A673 (cell line): ENCODE measurements at regions not wholly inside any gene's neighbourhood (a gene's known extent, or its start where the extent isn't known, plus 50 kb on each side); places are given as distances from the start of the nearest gene placed in this dataset.

ENCODE experiments used
- BruUV-seq: library from RNA; stranded (reverse); fragments of 400-500 nt; replicated peaks from 2 replicates; lab custom pipeline; 2021; lab: Mats Ljungman, UMichigan
- CTCF ChIA-PET: fragments of 300-600 bp; sonication (Branson Sonifier 250); formaldehyde crosslinking; loops from one replicate; lab custom pipeline; 2022; ENCODE audit warnings: antibody characterized with exemption; lab: Charles Lee
- POLR2A ChIA-PET: fragments of 300-600 bp; sonication (Branson Sonifier 250); formaldehyde crosslinking; loops from one replicate; lab custom pipeline; 2022; ENCODE audit warnings: antibody characterized with exemption; ENCODE audit not compliant: low non-redundant PET; lab: Charles Lee
- DNase-seq: peaks from one replicate; pipeline ENCODE4 v3.0.0-alpha.2; 2015; ENCODE audit warnings: low spot score
- H3K27ac ChIP-seq: fragments of 200-600 bp; sonication (generic); 2 replicates; pipeline ENCODE4 v1.5.1; 2016; ENCODE audit warnings: mixed run types, low read depth, mild to moderate bottlenecking, mixed read lengths, antibody characterized with exemption, low read length; ENCODE audit not compliant: poor library complexity, severe bottlenecking
- H3K27me3 ChIP-seq: fragments of 200-600 bp; sonication (generic); replicated peaks from 2 replicates; pipeline ENCODE4 v1.6.1; 2017; ENCODE audit warnings: mixed run types, low read depth, mild to moderate bottlenecking, mixed read lengths, antibody characterized with exemption, low read length; ENCODE audit not compliant: insufficient read depth, poor library complexity
- H3K36me3 ChIP-seq: fragments of 200-600 bp; sonication (generic); 2 replicates; pipeline ENCODE4 v1.6.1; 2016; ENCODE audit warnings: mixed run types, mild to moderate bottlenecking, mixed read lengths, antibody characterized with exemption, low read length; ENCODE audit not compliant: insufficient read depth, poor library complexity, severe bottlenecking
- H3K4me1 ChIP-seq: fragments of 200-600 bp; sonication (generic); 2 replicates; pipeline ENCODE4 v1.6.1; 2017; ENCODE audit warnings: mixed run types, mild to moderate bottlenecking, mixed read lengths, antibody characterized with exemption, low read length; ENCODE audit not compliant: insufficient read depth, poor library complexity, severe bottlenecking
- H3K4me3 ChIP-seq: fragments of 200-600 bp; sonication (generic); 2 replicates; pipeline ENCODE4 v1.5.1; 2016; ENCODE audit warnings: low read depth, mixed run types, mild to moderate bottlenecking, mixed read lengths, low read length; ENCODE audit not compliant: poor library complexity, severe bottlenecking
- H3K9me3 ChIP-seq: fragments of 200-600 bp; sonication (generic); 2 replicates; pipeline ENCODE4 v1.6.1; 2016; ENCODE audit warnings: mixed run types, low read depth, mild to moderate bottlenecking, mixed read lengths, antibody characterized with exemption, low read length; ENCODE audit not compliant: poor library complexity, severe bottlenecking
- EZH2 ChIP-seq: fragments of 200-600 bp; sonication (generic); IDR thresholded peaks from 2 replicates; pipeline ENCODE4 v1.6.1; 2017; ENCODE audit warnings: borderline replicate concordance, low read depth, mild to moderate bottlenecking, mixed read lengths, antibody characterized with exemption, low read length; ENCODE audit not compliant: poor library complexity, severe bottlenecking
- intact Hi-C: fragments of 100-400 bp; cut with micrococcal nuclease; formaldehyde crosslinking; loops from one replicate; pipeline ENCODE4 v1.10.0; 2022; ENCODE audit not compliant: unreplicated experiment
- TF ChIP-seq, protein P1 (sequence below): fragments of 300-800, 200-600 bp; sonication (generic); conservative IDR thresholded peaks from 2 replicates; pipeline ENCODE4 v1.5.1; 2017; ENCODE audit warnings: low read depth, mild to moderate bottlenecking, antibody characterized with exemption, low read length, moderate library complexity, mixed read lengths

DNA sequence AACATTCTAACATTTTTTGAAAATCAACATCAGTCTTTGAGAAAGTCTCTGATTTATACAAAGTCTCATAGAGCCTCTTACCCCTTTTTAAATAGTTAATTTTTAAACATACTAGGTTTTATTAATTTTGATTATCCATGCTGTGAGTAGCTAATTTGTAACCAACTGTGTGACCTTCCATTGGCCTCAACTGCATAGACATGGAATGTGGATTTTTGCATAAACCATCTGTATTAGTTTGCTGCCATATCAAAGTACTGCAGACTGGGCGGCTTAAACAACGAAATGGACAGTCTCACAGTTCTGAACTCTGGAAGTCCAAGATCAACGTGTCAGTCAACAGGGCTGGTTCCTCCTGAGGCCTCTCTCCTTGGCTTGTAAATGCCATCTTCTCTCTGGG lies 89.2 kb upstream of the AJAP1 start:
- BruUV-seq = no TSS peak
- POLR2A ChIA-PET = no interaction called here
- Histone ChIP-seq H3K36me3 (no peaks in the 10 kb centered on the region), H3K9me3 (peaks cover 4% of the 10 kb centered on the region), H3K4me3 (no peak overlapping the region), H3K27me3 (peaks cover 9% of the 10 kb centered on the region), H3K27ac (no peak overlapping the region), H3K4me1 (no peaks in the 10 kb centered on the region)
- no peak for DNase-seq
- TF ChIP-seq, protein P1, sequence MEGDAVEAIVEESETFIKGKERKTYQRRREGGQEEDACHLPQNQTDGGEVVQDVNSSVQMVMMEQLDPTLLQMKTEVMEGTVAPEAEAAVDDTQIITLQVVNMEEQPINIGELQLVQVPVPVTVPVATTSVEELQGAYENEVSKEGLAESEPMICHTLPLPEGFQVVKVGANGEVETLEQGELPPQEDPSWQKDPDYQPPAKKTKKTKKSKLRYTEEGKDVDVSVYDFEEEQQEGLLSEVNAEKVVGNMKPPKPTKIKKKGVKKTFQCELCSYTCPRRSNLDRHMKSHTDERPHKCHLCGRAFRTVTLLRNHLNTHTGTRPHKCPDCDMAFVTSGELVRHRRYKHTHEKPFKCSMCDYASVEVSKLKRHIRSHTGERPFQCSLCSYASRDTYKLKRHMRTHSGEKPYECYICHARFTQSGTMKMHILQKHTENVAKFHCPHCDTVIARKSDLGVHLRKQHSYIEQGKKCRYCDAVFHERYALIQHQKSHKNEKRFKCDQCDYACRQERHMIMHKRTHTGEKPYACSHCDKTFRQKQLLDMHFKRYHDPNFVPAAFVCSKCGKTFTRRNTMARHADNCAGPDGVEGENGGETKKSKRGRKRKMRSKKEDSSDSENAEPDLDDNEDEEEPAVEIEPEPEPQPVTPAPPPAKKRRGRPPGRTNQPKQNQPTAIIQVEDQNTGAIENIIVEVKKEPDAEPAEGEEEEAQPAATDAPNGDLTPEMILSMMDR = no peak
- TF ChIP-seq EZH2 = no peak
- intact Hi-C loops = no loop called here
- CTCF ChIA-PET = no interaction called here

DNA sequence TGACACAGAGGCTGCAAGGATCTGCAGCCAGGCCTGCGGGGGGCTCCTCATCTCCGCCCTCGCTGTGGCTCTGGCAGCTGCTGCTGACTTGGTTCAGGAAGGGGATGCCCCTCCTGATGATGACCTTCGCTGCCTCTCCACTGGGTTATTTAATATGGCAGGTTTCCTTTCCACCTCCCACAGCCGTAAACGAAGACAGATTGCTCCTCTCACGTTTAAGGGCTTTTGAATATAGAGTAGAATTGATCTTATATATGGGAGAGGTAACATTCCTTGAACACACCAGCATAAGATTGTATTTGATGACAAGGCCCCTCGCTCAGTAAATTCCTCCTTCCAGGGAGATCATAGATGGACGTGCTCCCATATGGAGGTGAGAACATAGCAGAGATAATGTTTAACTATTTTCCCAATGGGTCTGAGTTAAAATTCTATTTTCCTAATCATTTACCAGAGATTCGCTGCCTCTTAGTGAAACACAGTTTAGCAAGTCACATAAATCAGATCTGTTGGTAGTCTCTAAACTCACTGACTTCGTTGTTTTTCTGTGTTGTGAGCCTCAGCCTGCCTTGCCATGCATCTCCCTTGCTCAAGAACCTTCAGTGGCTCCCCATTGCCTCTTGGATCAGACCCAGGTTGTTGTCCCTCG lies 88.5 kb upstream of the AJAP1 start:
- peaks cover 4% of the 10 kb centered on the region for H3K9me3 ChIP-seq
- DNase-seq = no peak

DNA sequence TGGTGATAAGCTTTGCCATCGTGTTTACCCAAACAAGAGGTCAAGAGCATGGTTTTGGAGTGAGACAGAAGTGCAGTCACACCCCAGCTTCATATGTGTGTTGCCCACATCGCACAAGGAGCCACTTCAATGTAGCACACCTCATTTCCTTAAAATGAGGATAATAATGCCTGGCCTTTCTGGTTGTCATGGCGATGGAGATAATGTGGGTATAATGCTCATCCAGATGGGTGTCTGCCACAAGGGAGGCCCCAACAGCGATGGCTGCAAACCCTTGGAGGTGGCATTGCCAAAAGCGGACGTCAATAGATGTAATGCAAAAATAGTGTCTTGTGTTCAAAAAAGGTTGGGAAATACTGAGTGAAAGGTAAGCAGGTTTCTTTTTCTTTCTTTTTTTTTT lies 83.1 kb upstream of the AJAP1 start:
- no peak for DNase-seq
- CTCF ChIA-PET = no interaction called here
- Histone ChIP-seq H3K4me1 (no peaks in the 10 kb centered on the region), H3K36me3 (no peaks in the 10 kb centered on the region), H3K27ac (no peak overlapping the region), H3K9me3 (peaks cover 4% of the 10 kb centered on the region), H3K27me3 (peaks cover 9% of the 10 kb centered on the region), H3K4me3 (no peak overlapping the region)
- BruUV-seq = no TSS peak
- intact Hi-C loops = no loop called here
- TF ChIP-seq, protein P1 = no peak
- TF ChIP-seq EZH2 = no peak
- POLR2A ChIA-PET = no interaction called here

More for the DNA sequence above, 88.5 kb upstream of the AJAP1 start:
- Histone ChIP-seq H3K4me3 (no peak overlapping the region), H3K27ac (no peak overlapping the region), H3K27me3 (peaks cover 9% of the 10 kb centered on the region), H3K4me1 (no peaks in the 10 kb centered on the region), H3K36me3 (no peaks in the 10 kb centered on the region)
- no peak for TF ChIP-seq EZH2
- TF ChIP-seq, protein P1 = no peak
- intact Hi-C loops = no loop called here
- CTCF ChIA-PET = no interaction called here
- BruUV-seq = no TSS peak
- POLR2A ChIA-PET = no interaction called here
